ENCODE measurements at regions not wholly inside any gene's neighbourhood (a gene's known extent, or its start where the extent isn't known, plus 50 kb on each side); places are given as distances from the start of the nearest gene placed in this dataset.

DNA sequence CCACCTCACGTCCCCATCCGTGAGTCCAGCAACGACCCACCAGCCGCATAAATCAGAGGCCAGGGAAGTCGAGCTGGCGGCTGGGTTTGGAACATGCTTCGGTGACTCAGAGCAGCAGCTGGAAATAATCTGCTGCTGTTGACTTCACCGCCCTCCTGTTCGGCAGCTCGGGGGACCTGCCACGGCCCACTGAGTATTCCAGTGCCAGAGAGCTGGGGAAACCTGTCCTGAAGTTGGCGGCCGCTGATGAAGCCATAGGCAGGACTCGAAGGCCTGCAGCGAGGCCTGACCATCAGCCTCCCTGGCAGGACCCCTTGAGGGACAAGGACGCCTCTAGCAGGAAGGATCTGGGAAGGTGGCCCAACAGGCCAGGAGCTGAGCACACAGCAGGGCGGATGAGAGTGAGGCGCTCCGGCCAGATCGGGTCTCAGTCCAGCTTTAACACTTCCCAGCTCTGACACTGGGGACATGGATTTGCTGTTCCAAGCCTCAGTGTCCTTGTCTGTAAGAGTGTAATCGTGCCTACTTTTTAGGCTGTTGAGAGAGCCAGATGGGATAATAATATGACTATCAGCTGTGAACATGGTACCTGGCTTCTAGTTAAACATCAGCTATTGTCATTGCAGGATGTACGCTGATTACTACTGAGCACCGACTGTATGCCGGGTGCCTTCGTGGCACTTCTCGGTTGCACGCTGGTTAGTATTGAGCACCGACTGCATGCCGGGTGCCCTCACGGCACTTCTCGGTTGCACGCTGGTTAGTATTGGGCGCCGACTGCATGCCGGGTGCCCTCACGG is 50.4 kb upstream of the CIBAR2 start:
- DNase-seq: peak; percentile 84

DNA sequence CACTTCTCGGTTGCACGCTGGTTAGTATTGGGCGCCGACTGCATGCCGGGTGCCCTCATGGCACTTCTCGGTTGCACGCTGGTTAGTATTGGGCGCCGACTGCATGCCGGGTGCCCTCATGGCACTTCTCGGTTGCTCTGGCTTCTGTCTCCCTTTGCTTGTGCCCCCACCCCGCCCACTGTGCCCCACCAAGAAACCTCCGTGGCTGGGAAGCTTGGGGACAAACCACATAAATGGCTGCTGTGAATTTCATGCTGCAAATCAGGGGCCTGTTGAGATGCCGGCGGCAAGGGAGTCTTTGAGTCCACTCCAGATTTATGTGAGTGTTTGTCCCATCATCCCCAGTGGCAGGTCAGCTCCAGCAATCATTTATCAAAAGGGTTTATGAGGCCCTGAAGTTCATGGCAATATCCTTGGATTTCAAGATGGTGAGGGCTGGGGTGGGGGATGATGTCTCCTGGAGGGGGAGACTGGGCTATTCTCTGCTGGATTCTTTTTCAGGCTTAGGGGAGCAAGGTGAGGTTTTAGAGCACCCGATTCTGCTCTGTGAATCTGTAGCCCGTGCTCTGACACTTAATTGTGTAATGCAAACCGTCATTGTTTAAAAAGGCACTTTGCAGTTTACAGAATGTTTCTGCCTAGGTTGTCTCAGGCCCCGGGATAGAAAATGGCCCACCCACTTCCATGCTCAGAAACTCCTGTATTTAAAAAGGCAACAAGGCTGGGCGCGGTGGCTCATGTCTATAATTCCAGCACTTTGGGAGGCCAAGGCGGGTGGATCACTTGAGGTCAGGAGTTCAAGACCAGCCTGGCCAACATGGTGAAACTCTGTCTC is 51.2 kb upstream of the CIBAR2 start:
- DNase-seq: no peak

DNA sequence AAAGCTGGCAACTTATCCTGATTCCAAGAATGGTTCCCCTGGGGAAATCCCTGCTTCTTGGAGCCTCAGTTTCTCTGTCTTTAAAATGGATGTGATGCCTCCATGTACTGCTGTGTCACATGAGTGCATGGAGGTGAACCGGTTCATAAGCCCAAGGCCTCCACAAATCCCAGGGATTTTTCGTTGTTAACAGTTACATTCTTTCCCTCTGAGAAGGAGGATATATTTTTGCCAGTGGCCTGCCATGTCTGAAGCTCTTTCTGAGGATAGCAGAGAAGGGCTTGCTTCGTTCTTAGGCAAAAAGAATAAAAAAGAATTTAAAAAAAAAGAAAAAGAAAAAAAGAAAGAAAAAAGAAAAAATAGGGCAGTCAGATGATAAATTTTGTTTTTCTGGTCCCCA is 52.2 kb upstream of the CIBAR2 start:
- DNase-seq: no peak

DNA sequence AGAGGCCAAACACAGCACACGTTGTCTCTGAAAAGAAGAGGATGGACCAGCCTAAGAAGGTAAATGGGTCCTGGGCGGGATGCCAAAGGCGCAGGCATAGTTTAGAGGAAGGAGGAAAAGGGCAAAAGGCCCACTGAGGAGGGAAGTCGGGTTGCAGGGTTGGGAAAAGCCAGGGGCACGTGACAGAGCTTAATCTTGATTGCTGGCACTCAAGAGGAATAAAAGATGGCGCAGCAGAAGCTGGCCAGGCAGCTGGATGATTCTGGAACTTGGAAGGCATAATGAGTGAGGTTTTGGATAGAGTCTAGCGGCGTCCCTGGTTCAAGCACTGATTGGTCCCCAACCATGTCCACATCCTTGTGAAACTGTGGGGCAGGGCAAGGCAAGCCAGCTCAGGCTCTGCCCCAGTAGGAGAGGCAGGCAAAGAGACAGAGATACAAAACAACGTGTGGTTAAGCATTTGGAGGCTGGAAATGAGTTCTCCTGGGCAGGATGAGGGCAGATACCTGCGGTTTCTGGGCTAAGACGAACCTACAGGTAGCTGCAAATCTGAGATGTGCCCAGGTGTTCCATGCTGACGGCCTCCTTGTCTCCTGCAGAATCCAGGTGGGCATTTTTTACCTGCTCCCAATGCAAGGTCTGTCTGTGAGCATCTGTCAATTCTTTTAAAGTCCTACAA is 52.7 kb upstream of the CIBAR2 start:
- DNase-seq: no peak

DNA sequence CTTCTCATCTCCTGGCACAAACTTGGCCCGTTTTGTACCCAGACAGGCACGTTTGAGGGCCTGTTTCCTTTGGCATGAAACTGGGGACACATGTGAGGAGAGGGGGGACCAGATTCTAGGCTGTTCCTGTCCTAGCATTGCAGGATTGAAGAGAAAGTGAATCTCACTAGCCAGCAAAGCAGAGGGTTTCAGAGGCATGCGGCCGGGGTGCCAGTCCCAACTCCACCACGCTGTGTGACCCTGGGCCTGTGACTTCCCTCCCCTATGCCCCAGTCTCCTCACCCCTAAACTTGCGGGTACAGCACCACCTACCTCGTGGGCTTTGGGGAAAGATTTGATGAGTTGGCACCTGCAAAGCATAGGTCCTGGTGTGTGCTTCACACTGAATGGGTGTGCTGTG is 53.5 kb upstream of the CIBAR2 start:
- no peak for DNase-seq

DNA sequence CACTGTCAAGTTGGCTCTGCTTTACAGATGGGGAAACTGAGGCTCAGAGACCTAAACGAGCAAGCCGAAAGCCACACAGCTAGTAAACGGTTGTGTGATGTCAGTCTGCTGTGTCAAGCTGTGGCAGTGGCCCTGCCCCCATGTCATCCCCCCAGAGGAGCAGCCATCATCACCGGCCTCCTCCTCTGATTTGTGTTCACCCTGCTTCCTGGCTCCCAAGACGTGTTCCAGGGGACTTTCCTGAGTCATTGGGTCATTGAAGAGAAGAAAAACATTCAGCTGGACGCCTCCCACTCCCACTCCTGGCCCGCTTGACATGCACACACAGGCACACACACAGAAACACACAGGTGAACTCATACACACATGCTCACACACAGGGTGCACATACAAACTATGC is 54.0 kb upstream of the CIBAR2 start:
- no peak for DNase-seq

DNA sequence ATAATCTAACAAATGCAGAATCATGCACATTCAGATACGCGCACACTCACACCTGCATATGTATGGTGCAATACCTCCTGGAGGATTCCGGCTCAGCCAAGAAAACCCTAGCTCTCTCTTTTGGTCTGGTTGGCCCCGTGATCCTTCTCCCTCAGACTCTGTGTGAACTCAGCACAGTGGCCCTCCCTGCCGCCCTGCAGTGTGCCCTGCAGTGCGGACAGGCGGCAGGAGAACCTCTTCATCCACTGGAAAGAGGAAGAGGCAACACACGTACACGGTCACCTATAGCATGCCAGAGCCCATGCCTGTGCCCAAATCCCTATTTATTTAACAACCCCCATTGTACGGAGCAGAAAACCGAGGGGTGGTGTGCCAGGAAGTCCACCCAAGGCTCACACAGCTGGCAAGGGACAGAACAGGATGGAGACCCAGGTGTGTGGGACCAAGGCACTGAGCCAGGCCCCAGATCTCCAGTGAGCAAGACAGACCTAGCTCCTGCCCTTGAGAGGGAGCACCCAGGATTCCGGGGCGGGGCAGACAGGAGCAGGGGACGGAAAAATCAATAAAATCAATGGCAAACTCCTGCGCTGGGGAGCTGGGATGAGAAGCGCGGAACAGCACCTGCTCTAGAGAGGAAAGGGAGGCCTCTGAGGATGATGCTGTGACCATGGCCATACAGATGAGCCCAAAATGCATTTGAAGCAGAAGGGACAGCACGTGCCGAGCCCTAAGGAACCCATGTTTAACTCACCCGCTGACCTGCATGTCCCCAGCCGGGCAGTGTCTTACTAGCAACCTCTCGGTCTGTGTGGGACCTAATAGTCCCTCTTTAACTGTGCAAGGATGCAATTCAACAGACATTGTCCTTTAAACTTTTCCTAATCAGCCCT is 54.7 kb upstream of the CIBAR2 start:
- no peak for DNase-seq

DNA sequence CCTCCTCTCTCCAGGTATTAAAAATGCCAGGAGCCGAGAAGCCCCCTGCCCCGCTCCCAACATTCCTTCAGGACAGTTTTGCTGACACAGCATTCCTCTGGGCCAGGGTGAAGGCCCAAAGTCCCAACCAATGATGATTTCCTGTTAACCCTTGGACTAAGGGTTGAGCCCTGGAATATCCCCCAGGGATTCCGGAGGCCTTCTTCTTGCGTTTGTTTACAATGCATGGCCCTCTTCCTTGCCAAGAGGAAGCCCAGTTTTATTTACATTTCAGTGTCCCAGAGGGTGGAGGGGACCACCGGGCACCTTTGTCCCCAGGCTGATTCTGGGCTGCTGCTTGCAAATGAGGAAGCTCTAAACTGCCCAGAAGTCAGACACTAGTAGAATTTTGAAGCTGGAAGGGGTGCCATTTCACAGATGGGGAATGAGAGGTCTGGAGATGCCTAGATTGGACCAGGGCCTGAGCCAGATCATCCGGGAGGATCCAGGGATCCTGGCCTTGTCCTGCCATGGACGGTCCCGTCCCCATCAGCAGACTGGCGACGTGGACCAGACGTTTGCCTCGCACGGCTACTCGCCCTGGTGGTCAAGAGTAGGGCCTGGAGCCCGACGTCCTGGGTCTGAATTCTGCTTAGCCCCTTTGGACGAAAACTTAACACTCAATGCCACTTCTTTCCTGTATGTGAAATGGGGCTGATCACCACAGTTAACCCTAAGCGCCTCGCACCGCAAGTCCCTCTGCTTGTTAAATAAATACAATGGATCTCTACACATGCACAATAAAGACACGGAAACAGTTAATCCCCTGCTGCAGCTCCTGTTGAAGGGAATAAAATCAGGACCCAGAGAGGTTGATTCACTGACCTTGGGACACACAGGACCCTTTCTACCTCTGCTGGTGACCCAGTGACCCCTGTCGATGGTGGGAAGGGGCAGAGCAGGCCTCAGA is 55.6 kb upstream of the CIBAR2 start:
- no peak for DNase-seq

DNA sequence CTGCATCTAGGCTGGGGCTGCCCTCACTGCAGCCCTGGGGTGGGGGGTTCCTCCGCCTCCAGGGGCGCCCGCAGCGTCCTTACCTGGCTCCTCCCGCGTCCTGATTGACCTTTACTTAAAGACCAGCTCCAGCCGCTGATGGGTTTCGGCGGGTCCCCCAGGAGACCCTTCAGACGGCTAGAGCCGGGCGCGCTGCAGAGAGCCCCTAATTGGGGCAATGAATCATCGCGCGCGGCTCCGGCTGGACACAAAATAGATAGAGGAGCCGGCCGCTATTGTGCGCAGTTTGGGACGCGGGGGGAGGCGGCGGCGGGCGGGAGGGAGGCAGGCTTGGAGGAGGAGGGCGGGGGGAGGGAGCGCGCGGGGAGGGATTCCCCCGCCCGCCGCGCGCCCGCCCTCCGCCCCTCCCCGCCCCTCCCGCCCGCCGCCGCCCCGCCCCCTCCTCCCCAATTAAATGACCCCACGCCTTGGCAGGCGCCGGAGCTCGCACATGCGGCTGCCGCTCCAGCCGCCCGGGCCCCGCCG is 56.5 kb upstream of the CIBAR2 start:
- DNase-seq: peak; percentile 81

DNA sequence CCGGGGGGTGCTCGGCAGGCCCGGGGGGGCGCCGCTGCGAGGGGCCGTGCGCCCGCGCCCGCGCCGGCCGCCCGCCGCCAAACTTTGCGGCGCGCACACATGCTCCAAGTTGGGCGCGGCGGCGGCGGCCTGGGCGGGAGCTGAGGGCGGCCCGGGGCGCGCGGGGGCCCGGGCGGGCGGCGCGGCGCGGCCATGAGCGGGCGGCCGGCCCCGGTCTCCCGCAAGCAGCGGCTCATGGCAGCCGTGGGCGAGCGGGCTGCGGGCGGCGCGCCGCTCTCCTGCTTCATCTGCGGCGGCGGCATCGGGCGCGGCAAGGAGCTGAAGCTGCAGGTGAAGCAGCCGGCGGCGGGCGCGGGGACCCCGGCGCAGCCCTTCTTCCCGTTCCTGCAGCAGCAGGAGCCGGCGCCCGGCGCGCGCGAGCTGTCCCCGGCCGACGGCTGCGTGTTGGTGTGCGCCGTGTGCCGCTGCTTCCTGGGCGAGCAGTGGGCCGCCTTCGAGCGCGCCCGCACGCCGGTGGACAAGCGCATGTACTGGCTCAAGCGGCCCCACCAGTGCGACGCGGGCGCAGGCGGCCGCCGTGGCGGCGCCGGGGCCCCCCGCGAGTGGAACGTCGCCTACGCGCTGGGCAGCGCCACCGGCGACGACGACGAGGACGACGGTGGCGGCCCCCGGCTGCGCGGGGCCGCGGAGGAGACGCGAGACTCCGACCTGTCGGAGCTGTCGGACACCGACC is 57.2 kb upstream of the CIBAR2 start:
- no peak for DNase-seq

DNA sequence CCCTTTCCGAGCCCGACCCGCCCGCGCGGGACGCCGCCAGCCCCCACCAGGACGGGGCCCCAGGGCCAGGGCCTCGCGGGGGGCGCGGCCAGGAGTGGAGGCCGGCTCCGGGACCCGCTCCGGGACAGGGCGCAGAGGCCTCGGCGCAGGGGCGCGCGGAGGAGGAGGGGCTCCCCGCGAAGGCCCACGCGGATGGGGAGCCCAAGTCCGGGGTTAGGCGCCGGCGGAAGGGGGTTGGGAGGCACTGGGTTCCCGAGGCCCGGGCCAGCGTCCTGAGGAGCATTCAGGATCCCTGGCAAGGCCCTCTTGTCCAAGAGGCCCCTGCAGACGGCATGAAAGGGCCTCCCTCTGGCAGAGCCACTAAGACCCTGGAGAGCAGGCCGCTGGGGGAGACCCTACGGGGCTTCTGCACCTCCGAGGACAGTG is 57.8 kb upstream of the CIBAR2 start:
- DNase-seq: no peak

DNA sequence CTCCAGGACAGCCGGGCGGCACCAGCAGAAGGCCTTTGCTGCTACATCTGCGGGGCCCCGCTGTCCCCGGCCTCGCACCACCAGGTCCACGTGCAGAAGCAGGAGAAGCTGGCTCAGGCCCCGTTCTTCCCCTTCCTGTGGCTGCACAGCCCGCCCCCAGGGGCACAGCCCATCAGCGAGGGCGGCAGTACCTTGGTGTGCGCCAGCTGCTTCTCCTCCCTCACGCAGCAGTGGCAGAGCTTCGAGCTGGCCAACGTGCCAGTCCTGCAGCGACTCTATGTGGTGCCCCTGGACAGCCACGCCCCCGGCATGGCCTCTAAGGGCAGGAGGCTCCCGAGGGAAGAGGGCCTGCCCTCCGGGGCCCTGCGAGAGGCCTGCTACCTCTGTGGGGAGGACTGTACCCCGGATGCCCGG is 58.3 kb upstream of the CIBAR2 start:
- no peak for DNase-seq

DNA sequence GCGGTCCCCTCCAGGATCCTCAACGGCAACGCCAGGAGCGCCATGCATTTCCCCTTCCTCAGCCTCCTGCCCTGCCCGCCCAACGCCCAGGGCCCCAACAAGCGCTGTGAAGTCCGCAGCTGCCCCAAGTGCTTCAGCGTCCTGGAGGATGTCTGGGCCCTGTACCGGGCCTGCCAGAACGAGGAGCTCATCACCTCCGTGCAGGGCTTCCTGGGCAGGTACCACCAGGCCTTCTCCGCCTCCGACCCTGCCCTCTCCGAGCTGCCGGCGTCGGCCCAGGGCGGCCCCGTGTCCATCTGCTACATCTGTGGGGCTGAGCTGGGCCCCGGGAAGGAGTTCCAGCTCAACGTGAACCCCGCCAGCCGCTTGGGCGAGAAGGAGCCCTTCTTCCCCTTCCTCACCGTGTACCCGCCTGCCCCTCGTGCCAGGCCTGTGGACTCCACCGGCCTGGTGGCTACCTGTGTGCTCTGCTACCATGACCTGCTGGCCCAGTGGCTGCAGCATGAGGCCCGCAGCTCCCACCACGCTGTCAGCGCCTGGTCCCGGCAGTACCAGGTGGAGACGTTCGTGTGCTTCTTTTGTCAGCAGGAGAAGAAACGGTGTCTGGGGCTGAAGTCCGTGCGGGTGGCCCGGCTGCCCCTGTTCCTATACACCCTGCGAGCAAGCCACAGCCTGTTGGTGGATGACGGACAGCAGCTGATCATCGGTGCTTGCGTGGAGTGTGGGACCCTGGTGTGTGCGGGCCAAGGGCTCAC is 58.9 kb upstream of the CIBAR2 start:
- DNase-seq: no peak

DNA sequence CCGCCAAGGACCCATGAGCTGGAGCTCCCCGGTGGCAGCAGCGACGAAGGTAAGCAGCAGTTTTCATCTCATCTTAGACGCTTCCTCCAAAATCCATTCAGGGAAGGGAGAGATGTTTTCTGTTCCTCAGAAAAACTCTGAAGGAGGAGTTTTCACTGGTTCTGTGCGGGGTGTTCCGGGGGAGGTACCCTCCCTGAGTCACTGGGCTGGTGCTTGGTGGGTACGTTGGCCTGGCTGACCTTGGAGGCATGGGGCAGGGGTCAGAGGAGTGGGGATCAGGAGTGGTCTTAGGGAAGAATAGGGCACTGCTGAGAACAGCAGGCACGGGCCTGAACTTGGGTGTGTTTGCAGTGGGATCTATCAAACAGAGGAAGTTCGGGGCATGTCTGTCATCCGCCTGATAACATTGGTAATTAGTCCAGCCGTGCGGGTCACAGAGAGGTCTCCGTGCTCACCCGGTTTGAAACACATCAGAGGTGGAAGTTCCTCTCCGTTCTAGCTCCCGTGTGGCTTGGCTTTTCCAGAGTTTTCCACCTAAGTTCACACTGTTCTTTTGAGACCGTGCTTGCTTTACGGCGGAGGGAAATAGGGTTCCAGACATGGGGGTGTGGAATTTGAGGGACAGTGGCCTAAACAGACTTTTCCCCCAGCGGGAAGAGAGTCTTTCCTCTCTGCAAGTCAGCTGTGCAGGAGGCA is 59.6 kb upstream of the CIBAR2 start:
- DNase-seq: no peak

DNA sequence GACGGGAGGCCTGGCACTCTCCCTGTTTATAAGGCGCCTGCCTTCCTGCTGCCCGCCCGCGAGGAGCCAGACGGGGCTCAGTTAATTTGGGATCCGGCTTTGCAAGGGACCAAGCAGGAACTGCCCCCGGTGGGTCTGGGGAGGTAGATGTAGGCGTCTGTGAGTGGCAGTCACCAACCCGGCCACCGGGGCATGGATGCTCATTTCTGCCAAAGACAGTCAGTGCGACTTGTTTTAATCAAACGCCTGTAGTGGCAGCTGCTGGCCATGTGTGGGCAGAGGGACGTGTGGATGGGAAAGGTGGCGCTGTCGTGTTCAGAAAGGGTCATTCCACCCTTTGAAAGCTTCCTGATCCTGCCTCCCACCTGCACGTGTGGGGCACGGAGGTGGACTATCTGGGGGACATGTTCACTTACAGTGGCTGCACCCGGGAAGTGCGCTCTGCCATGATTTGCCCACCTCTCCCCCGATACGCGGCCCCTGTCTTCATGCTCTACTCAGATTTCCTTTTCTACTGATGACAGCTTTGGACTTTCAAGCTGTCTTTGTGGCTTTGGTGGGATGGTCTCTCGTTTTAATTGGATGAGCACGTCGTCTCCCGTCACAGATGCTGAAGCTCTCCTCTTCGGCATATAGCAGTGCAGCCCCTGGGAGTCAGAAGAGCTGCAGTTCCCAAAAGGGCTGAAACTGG is 60.3 kb upstream of the CIBAR2 start:
- DNase-seq: no peak

DNA sequence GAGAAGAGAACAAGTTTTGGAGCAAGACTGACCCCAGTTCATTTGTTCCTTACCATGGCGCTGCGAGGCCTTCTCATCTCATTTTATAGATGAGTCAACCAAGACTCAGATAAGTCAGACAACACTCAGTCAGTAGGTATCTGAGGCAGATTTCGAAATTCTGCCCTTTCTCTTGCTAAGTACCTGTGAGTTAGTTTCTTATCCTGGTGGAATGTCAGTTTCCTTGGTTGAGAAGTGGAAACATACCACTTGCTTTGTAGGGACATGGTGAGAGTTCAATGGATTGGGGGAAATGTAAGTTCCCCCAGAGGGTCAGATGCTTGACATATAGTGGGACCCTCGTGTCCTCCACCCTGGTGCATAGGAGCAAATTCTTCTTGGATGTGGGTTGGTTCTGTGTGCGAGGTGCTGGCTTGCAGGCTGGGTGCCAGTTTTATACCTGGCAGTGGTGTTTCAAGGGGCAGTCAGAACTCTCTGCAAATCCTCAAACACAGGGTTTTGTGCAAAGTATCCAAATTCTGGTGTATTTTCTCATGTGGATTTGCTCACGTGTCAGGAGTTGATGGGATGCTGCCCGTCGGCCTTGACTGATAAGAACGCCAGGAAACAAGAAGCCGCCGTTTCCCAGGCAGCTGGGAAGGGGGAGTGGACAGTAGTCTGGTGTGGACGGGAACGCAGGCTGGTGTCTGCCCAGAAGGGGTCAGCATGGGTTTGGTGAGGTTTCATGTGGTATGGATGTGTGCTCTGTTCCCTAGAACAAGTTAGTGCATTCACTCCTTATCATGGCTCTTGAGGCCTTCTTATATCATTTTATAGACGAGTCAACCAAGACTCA is 61.1 kb upstream of the CIBAR2 start:
- DNase-seq: no peak

DNA sequence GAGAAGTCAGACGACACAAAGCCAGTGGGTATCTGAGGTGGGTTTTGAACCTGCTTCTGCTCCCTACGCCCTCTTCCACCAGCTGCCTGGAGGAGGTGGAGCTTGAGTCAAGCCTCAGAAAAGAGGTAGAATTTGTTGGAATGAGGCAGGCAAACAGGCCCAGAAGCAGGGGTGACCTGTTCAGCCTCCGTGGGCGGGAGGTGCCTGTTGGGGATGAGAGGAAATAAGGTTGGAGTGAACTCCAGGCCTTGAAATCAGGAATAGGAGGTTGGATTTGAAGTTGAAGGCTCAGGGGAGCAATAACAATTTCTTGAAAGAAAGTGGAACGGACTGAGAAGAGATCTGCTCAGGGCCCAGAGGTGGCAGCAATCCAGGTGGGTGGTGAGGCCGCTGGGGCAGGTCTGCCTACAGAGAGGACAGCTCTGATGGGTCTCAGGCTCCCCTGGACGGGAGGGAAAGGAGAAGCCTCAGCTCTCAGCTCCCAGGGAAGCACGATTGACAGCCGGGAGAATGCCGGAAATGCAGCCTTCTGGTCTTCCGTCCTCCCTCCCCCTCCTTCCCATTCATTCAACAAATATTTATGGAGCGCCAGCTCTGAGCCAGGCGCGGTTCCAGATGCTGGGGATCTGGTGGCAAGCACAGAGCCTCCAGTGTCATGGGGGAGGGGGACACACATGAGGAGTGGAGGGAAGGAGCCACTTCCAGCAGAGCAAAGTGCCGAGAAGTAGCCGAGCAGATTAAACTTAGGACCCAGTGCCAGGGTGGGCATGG is 61.9 kb upstream of the CIBAR2 start:
- DNase-seq: no peak

Measured in left hindlimb (tissue), 1 donor.